Psoas muscle (tissue), 7 donors: ENCODE measurements at regions not wholly inside any gene's neighbourhood (a gene's known extent, or its start where the extent isn't known, plus 50 kb on each side); places are given as distances from the start of the nearest gene placed in this dataset.

Source experiments
- ATAC-seq, 4 donors: fragments of 200-7000 bp; cut with Tn5 transposase; one replicate each; pipeline ENCODE4 v1.9.1; 2020; ENCODE audit warnings: moderate library complexity in 3 of 4, mild to moderate bottlenecking in 2 of 4
- DNase-seq, 2 donors: peaks; one replicate each; pipeline ENCODE4 v3.0.0-alpha.2; 2020
- H3K27ac ChIP-seq: fragments of 200-600 bp; one replicate; pipeline ENCODE4 v1.8.0; 2022
- H3K27me3 ChIP-seq, 3 donors: fragments of 200-600 bp in 1 of 3; one replicate each; pipeline versions ENCODE4 v1.6.1 to v1.8.0; 2013 to 2022; ENCODE audit warnings: low read length in 2 of 3, mild to moderate bottlenecking in 2 of 3, moderate library complexity in 1 of 3; ENCODE audit not compliant: insufficient read depth in 3 of 3
- H3K36me3 ChIP-seq, 2 donors: fragments of 200-600 bp in 1 of 2; one replicate each; pipeline versions ENCODE4 v1.6.1 to v1.8.0; 2013 to 2022; ENCODE audit warnings: low read depth in 1 of 2, mild to moderate bottlenecking in 1 of 2, moderate library complexity in 1 of 2; ENCODE audit not compliant: insufficient read depth in 1 of 2
- H3K4me1 ChIP-seq: fragments of 200-600 bp; one replicate; pipeline ENCODE4 v1.8.0; 2022
- H3K4me3 ChIP-seq: fragments of 200-600 bp; one replicate; pipeline ENCODE4 v1.8.0; 2022; ENCODE audit warnings: mild to moderate bottlenecking
- H3K9me3 ChIP-seq: fragments of 200-600 bp; one replicate; pipeline ENCODE4 v1.8.0; 2022
- CTCF ChIP-seq: fragments of 200-600 bp; IDR thresholded peaks from one replicate; pipeline ENCODE4 v1.8.0; 2022; ENCODE audit warnings: antibody characterized with exemption
- WGBS, 3 donors: extraction: QIAGEN DNeasy Blood & Tissue Kit; methylation state at CpG; one replicate each; pipeline versions ENCODE4 v1.1.6 to v1.1.7; 2013; 5-methylcytosine and 5-hydroxymethylcytosine counted together
- intact Hi-C, 2 donors: fragments of 100-400 bp; cut with DNase I; formaldehyde crosslinking; loops; one replicate each; pipeline versions ENCODE4 v1.11.0 to v1.14.2; 2022
- donor health status: healthy with polysubstance abuse.
- donor health status: DM: no; HTN: no; CAD: no; lungs with moderate emphysema.
- donor health status: Bipolar disorder and iron deficiency.
- donor health status: healthy.
- donor health status: DM: yes; HTN: yes; CAD: no.
- donor health status: DM: no; HTN: no; CAD: no.
- donor health status: DM: yes; HTN: yes; CAD: no.

- no peaks in the 10 kb centered on the region for H3K9me3 ChIP-seq
- ATAC-seq, result no peak
- WGBS, 3 donors, result 27 to 32% (median 29%) methylated on average over 8 of the region's 8 CpGs
- no peak for DNase-seq
- no peaks in the 10 kb centered on the region for H3K4me1 ChIP-seq
- H3K4me3 ChIP-seq, result no peak overlapping the region
- H3K27me3 ChIP-seq, result peaks cover 0 to 3% (median 0%) of the 10 kb centered on the region in 3 donors
- H3K27ac ChIP-seq, result no peak overlapping the region
- intact Hi-C loops, result no loop called here
- no peaks in the 10 kb centered on the region for H3K36me3 ChIP-seq
- no peak for TF ChIP-seq CTCF
Measured at GRCh38 chr4:152009983-152010709, 249.3 kb upstream of the GATB start.

GRCh38 chr4:152009031-152009670 lies 248.3 kb upstream of the GATB start:
- Histone ChIP-seq H3K36me3 (no peaks in the 10 kb centered on the region), H3K4me1 (no peaks in the 10 kb centered on the region), H3K4me3 (no peak overlapping the region), H3K9me3 (no peaks in the 10 kb centered on the region), H3K27ac (no peak overlapping the region), H3K27me3 (peaks cover 0 to 3% (median 0%) of the 10 kb centered on the region in 3 donors)
- intact Hi-C loops, result no loop called here
- DNase-seq, result no peak
- no peak for ATAC-seq
- 70 to 72% (median 71%) methylated on average over 6 of the region's 6 CpGs for whole genome bisulfite sequencing, 3 donors
- TF ChIP-seq CTCF, result no peak

- Histone ChIP-seq H3K4me1 (no peaks in the 10 kb centered on the region), H3K27me3 (peaks cover 0 to 3% (median 0%) of the 10 kb centered on the region in 3 donors), H3K27ac (no peak overlapping the region), H3K9me3 (no peaks in the 10 kb centered on the region), H3K4me3 (no peak overlapping the region), H3K36me3 (no peaks in the 10 kb centered on the region)
- 78 to 86% (median 80%) methylated on average over 3 of the region's 3 CpGs for WGBS, 3 donors
- ATAC-seq (no peak), DNase-seq (no peak)
- intact Hi-C loops, result no loop called here
- no peak for TF ChIP-seq CTCF
Measured at GRCh38 chr4:152007111-152007510, 246.3 kb upstream of the GATB start.

- DNase-seq (no peak), ATAC-seq (no peak)
- Histone ChIP-seq H3K27me3 (peaks cover 0 to 3% (median 0%) of the 10 kb centered on the region in 3 donors), H3K4me1 (no peaks in the 10 kb centered on the region), H3K36me3 (no peaks in the 10 kb centered on the region), H3K27ac (no peak overlapping the region), H3K9me3 (no peaks in the 10 kb centered on the region), H3K4me3 (no peak overlapping the region)
- no peak for TF ChIP-seq CTCF
- intact Hi-C loops, result no loop called here
- WGBS, 3 donors, result 77 to 81% (median 79%) methylated on average over 7 of the region's 7 CpGs
Measured at GRCh38 chr4:152004801-152005200, 244.0 kb upstream of the GATB start.
